AG08395 (cell line): ENCODE measurements at regions not wholly inside any gene's neighbourhood (a gene's known extent, or its start where the extent isn't known, plus 50 kb on each side); places are given as distances from the start of the nearest gene placed in this dataset.
"Not testable (repeated sequence)": the region's sequence is repeated elsewhere in the genome, so short reads cannot be mapped to it uniquely, and the experiment has no call there.

Experiments used
- DNase-seq: peaks from one replicate; pipeline ENCODE4 v3.0.0; 2012; ENCODE audit warnings: mixed read lengths, low spot score

DNA sequence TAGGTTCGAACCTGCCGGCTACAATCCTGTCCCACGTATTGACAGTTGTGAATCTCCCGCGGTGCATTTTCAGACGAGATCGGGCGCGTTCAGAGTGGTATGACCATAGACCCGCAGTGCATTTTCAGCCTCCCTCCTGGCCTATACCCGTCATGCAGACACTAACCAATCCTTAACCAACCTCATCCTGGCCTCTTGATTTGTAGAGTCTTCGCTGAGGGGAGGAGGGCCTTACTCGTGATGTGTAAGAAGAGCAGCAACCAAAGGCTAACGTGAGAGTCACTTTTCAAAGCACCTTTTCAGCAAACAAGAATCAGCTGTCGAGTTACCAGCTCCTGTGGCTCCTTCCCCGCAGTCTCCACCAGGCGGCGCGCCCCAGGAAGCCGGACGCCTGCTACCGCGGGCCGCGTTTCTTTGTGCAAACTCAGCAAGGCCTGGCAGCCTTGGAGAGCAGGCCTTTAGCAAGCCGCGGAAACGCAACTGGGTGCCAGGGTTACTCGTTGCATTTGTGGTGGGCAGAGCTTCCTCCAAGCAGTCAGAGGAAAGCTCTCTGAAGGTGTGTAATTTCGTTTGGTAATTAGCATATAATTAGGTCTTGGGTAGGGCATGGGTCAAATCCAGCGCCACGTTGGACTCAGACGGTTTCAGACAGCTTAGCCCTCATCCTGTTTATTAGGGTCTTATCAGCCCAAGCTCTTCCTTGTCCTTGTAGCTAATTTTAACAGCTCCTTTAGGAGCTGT, 139.8 kb downstream of the OR2B2 start:
- DNase-seq: peak; percentile 84

DNA sequence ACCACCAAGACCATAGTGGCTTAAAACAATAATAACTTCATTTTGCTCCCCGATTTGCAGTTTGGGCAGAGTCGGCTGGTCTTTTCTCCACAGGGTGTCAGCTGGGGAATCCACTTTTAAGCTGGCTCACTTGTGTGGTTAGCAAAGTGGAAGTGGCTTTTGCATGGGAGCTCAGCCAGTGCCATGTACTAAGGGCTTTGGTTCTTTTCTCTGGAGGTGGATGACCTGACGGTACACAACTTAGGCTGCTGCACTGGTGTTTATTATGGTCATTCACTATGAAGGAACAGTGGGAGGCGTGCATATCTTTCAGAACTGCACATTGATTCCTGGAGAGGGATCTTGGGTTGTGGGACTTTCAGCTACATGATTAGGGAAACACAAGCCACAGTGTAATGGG, 141.0 kb downstream of the OR2B2 start:
- no peak for DNase-seq

DNA sequence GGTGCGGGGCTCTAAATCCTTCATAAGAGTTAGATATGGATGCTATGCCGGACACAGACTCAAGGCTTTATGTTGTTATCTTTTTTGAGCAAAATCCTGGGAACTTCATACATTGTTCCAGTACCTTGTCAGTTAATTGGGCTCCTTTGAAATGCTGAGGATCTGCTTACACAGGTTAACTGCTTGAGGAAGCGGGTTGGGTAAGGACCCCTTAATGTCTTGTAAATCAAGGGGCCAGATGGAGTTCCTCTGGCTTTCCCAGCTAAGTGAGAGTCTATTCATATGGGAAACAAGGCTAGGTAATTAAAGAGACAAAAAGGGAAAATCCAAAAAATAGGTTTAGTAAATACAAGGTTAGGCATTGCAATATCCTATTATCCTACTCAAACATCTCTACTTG, 141.5 kb downstream of the OR2B2 start:
- no peak for DNase-seq

DNA sequence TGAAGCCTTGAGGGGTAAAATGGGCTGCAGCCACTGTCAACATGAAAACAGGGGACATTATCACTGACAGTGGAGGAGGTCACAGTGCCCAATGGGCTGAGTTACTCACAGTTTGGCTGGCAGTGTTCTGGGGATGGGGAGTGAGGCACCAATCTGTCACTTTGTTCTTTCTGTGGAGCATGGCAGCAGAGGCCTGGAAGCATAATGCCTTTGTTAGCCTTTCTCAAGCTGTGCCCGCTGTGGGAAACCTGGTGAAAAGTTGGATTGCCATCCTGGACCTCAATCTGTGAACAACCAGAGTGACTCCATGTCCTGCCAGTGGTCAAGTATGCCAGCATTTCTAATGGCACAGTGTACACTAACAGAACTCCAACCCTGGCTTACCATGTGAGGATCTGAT, 143.6 kb downstream of the OR2B2 start:
- DNase-seq: no peak

DNA sequence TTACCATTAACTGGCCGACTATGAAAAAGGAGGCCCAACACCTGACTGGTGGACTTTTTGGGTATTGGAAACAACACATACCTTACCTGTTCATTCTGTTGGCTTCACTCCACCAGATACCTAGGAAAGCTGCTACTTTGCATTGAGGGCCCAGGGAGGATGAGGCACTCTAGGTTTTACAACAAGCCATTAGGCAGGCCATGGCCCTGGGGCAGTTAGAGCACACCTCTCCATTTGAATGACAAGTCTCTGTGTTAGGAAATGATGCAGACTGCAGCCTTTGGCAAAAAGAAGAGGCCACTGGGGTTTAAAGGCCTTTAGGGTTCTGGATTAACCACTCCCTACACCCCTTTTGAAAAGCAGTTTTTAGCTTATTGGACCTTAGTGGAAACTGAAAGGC, 144.3 kb downstream of the OR2B2 start:
- DNase-seq: no peak

DNA sequence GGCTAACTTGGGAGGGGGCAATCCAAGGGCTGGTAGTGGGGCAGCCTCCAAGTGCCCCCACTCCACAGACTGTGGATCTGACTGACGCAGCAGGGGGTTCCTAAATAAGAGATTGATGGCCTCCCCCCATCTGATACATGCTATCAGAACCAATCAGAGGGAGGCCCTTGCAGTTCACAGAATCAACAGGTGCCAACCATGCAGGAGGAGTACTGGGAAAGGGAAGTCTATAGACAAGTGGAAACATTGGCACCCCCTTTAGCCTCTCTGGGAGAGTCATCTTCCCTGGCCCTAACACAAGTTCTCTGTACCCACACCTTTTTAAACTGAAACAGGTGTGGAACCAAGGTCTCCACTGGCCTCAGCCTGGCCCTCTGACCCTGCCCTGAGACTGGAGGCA, 145.8 kb downstream of the OR2B2 start:
- no peak for DNase-seq

DNA sequence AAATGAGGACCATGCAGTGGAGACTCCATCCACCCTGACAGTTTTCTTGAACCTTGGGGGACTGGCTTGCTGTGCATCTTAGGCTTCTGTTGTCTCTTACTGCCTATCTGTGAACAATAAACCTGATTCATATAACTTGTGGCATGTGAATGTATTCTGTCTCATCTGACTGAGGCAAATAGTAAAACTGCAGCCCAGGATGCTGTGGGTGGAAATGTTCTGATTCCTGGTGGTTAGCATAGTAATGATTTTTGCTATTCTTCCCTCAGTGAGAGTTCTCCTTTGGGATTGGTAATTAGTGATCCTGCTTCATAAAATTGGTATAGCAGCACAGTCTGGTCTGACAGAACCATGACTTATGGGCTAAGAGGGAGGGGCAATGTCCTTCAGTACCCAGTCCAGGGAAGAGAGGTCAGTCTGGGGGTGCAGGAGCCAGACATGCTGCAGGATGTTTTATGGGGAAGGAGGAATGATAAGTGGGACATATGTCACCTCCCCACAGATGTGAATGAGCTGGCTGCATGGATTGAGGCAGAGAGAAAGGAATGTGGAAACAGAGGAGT, 147.1 kb downstream of the OR2B2 start:
- no peak for DNase-seq

DNA sequence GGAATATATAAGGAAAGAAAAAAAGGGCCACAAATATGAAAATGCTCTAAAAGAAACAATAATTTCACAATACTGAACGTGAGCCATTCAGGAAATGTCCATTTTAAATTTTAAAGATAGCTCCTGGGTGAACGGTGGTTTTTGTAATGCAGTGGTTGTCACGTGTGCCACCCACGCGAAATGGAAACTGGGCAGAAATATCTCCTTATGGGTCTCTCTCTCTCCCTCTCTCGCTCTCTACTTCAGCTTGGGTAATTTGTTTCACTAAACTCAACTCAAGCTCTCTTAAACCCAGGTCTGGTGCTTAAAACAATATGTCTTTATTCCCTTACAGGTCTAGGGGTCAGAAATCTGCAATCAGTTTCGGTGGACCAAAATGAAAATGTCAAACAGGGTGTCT, 150.8 kb downstream of the OR2B2 start:
- DNase-seq: no peak

DNA sequence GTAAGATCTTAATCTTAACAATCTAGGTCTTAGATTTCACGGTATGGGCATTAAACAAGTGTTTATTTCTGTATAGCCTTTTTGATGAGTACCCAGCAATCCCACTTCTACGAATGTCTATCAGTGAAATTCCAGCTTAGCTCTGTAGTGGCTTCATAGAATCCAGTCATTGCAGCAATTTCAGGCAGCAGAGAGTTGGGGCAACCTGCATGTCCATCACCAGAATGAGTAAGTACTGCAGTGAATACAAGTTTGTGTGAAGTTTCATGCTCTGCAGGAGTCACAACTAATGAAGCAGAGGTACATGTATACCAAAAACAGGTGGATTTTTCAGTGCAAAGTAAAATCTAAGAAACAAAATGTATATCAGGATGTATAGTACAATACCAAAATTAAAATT, 151.7 kb downstream of the OR2B2 start:
- DNase-seq: no peak

DNA sequence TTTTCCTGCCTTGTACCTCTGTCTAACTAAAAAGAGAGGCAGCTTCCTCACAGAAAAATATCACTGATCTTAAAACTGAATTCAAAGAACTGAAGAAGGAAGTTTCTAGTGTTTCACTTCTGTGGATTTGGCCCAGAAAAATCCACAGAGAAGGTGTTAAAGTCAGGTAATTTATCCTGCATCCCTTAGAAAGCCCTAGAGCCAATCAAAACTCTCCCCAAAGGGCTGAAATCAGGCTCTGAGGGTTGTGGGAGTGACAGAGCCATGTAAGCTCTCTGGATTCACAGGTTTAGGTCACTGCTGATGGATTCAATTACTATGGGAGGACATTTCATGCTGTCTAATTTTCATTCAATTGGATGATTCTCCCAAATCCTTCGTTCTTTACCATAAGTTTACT, 152.3 kb downstream of the OR2B2 start:
- DNase-seq: no peak

DNA sequence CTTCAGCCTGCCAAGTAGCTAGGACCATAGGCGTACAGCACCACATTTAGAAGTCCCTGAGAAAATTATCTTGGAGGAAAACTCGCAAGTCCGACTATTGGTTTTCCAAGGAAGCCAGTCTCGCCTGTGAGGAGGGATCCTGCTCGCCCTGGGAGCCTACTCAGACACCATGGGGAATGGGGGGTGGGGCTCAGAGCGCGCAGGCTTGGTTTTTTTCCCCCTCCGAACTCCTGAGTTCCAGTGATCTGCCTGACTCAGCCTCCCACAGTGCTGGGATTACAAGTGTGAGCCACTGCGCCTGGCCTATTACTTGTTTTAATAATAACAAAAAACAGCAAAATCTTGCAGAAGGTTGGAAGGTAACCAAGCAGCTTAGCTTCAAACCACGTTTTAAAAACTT, 153.7 kb downstream of the OR2B2 start:
- DNase-seq: no peak

DNA sequence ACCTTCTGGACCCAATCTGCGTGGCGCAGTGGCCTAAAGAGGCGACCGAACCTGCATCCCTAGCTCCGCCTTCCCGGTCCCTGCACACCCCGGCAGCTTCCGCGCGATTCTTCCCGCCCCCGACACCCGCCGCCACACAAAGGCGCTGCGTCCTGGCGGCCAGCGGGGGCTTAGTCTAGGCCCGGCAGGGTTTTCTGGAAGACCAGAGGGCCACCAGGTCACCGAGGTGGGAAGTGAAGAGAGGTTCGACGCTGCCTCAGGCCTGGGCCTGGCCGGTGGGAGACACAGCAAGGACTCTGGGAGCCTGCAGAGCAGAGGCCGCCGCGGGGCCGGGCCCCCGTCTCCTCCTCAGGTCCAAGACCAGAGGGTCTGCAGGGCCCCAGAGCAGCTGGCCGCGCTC, 154.9 kb downstream of the OR2B2 start:
- no peak for DNase-seq

DNA sequence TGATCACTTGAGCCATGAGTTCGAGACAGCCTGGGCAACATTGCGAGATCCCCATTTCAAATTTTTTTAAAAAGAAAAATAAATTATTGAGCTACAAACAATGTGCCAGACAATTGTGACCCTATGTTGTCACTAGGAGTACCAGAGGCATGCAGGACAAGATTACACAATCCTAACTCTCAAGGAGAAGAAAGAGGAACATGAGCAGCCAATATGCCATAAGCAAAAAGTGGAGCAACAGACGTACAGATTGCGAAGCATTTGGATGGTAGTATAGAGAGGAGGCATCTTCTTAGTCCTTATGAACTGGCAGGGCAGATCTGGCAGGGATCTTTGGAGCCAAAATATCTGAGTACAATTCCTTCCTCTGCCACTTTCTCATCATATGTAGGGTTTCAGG, 156.4 kb downstream of the OR2B2 start:
- no peak for DNase-seq

DNA sequence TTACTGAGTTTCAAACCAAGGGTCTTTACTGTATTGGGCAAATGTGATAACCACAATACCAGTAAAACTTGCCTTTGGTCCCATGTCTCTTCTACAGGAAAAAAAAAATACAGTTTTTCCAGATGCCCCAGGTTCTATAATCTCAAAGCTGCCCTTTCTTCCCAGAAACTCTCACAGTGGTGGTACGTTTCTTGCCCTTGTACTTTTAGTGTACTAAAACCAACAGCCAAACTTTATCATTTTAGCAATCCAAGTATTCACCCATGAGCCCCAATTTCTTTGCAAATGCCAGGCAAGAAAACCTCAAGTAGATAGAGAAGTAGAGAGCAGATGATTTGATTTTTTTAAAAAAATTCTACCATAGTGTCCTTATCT, 157.8 kb downstream of the OR2B2 start:
- DNase-seq: no peak

DNA sequence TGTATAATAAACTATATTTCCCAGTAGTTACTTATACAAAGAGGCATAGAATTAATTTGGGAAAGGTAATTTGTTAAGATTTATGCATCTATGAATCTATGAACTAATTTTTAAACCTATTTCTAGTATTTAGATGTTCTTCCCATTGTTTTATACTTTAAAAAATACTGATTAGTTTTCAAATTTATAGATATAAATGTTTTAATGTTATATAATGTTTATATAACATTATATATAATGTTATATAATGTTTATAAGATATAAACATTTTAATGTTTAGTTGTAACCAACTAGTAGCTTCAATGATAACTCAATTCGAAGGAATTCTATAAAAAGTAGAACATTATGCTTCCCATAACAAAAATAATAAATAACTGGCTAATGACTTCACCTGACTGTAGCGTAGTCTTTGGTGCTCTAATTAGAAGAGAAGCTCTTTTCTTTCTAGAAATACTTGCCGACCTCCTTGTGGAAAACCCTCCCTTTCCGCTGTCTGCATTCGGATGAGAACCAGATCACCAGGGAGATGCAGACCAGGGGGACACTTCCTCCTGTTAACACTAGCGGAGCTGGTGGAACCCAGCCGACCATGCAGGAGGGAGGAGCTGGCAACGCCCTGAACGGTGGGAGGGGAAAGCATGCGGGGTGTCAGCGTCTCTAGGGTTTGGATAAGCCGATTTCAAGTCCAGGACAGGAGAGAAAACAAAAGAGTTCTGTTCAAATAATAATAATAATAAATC, 158.4 kb downstream of the OR2B2 start:
- peak; percentile 69 for DNase-seq

DNA sequence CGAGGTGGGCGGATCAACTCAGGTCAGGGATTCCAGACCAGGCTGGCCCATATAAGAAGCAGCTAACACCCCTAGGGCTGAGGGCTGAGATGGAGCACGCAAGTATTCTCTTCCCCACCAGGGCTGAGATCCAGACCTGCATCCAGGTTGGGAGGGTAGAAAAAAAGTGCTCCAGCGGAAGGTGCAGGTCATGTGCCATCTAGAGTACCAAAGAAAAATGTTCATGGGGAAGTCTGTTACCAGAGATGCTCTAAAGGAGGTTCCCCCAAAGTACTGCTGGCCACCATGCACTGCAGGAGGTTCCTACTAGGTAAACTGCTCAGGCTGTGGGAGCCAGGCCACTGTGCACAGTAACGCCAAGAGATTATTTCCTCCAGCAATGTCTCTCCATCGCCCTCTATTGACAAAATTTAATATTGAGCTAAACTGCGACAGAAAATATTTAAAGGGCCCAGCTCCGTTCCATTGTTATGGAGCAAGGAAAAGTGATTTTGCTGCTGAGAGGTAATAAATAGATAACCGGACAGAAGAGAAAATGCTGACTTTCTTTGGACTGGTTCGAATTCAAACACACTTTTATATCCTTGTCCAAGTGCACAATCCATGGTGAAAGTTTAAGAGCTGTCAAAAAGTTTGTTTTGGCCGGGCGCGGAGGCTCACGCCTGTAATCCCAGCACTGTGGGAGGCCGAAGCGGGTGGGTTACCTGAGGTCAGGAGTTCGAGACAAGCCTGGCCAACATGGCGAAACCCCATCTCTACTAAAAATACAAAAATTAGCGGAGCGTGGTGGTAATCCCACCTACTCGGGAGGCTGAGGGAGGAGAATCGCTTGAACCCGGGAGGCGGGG, 159.9 kb downstream of the OR2B2 start:
- peak; percentile 65 for DNase-seq

DNA sequence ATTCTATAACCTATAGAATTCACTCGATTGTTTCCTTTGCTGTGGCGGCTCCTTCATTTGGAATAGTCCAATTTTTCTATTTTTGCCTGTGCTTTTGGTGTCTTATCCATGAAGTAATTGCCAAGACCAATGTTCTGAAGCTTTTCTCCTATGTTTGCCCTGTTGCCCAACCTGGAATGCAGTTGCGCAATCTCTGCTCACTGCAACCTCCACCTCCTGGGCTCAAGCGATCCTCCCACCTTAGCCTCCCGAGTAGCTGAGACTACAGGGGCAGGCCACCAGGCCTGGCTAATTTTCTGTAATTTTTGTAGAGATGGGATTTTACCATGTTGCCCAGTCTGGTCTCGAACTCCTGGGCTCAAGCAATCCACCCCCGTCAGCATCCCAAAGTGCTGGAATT, 163.5 kb downstream of the OR2B2 start:
- no peak for DNase-seq

DNA sequence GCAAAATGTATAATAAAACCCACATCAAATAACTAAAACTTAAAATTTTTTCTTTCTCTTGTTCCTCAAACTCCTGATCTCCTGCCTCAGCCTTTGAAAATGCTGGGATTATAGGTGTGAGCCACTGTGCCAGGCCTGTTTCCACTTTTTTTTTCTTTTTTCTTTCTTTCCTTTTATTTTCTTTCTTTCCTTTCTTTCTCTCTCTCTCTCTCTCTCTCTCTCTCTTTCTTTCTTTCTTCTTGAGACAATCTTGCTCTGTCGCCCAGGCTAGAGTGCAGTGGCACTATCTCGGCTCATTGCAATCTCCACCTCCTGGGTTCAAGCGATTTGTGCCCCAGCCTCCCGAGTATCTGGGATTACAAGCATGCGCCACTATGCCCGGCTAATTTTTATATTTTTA, 164.6 kb downstream of the OR2B2 start:
- no peak for DNase-seq

DNA sequence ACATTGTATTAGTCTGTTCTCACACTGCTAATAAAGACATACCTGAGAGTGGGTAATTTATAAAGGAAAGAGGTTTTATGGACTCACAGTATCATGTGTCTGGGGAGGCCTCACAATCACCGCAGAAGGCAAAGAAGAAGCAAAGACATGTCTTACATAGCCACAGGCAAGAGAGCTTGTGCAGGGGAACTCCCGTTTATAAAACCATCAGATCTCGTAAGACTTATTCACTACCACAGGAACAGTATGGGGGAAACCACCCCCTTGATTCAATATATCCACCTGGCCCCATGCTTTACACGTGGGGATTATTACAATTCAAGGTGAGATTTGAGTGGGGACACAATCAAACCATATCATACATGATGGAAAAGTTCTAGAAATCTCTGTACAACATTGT, 165.3 kb downstream of the OR2B2 start:
- not testable (repeated sequence) for DNase-seq

DNA sequence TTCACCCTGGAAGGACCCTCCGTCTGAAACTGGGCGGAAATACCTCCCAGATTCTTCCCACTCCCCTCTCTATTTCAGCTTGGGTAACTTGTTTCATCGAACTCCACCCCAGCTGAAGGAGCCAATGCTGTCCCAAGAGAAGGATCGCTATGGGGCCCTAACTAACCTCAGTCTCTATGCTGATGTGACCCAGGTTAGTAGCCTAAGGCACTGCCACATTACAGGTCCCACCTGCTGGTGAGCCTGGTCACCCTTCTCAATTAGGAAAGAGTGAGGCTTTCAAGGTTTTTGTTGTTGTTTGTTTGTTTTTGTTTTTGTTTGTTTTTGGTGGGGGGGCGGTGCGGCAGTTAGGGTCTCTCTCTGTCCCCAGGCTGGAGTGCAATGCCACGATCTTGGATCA, 168.4 kb downstream of the OR2B2 start:
- no peak for DNase-seq

DNA sequence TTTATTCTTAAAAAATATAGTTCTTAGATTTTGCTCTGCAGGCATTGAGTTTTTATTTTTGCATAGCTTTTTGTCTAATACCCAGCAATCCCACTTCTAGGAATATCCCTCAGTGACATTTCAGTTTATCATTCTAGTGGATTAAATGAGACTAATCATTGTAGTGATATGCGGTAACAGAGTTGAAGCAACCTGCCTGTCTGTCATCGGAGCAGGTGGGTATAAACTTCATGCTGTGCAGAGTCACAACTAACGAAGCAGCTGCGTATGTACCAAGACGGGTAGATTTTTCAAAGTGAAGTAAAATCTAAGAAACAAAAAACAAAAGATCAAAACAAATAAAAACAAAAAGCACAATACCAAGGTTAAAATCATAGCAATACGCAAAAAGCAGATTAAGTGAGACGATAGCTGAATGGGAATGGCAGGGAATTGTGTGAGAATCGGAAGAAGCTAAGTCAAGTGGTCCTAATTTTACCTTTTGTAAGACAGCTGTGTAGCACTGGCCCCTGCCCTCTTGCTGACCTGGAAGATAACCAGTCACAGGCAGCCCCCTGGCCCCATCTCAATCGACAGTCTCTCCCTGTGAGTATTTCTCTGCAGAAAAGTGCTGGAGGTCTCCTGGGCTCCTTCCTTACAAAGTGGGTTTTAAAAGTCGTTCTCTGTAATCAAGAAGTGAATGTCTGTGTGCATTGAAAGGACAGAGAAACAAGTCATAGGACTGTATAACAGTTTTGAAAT, 169.2 kb downstream of the OR2B2 start:
- DNase-seq: no peak

DNA sequence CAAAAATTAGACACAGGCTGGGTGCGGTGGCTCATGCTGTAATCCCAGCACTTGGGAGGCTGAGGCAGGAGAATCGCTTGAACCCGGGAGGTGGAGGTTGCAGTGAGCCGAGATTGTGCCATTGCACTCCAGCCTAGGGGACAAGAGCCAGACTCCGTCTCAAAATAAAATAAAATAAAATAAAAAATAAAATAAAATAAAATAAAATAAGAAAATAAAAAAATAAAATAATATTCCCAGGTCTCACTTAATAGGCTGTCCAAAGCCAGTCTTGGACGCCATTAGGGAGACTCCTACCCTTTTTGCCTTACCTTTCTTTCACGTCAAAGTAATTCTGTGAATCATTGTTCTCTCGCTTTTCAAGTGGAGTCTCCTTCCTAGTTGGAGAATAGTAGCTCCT, 172.3 kb downstream of the OR2B2 start:
- not testable (repeated sequence) for DNase-seq
